ENCODE measurements at regions not wholly inside any gene's neighbourhood (a gene's known extent, or its start where the extent isn't known, plus 50 kb on each side); places are given as distances from the start of the nearest gene placed in this dataset.

GRCh38 chr15:99443768-99444446, 121.9 kb upstream of the MEF2A start:
- Histone ChIP-seq H4K20me1 (replicated peaks in 1 of 2; ENCODE audit: control insufficient read depth in 1 of 2, insufficient read depth in 2 of 2, low read length in 2 of 2) (no peaks in the 10 kb centered on the region), H3K23ac (ENCODE audit: insufficient read length) (no peak overlapping the region), H2AFZ (ENCODE audit: low read length) (no peak overlapping the region), H3K4me2 (ENCODE audit: insufficient read depth in 1 of 2, low read depth in 2 of 2, low read length in 2 of 2) (no peak overlapping the region), H2BK15ac (ENCODE audit: low read length) (no peak overlapping the region), H4K8ac (ENCODE audit: extremely low read depth, insufficient read depth, low read length) (no peak overlapping the region), H2BK20ac (ENCODE audit: low read length) (no peak overlapping the region), H2BK12ac (ENCODE audit: low read depth, low read length) (no peak overlapping the region), H3K79me1 (ENCODE audit: low read depth, low read length) (no peaks in the 10 kb centered on the region), H3K4me3 (ENCODE audit: extremely low read depth in 1 of 4, insufficient read depth in 2 of 4, low read depth in 3 of 4, low read length in 4 of 4) (no peak overlapping the region), H2AK5ac (ENCODE audit: low read depth, low read length) (no peak overlapping the region), H3K56ac (replicated peaks; ENCODE audit: insufficient read length, low read depth, low read length) (no peak overlapping the region), H3K27me3 (replicated peaks in 1 of 4; ENCODE audit: control insufficient read depth in 3 of 4, extremely low read depth in 1 of 4, insufficient read depth in 3 of 4, low read length in 3 of 4) (no peaks in the 10 kb centered on the region), H2BK120ac (replicated peaks; ENCODE audit: low read depth, low read length) (no peak overlapping the region), H3K9me3 (ENCODE audit: insufficient read depth in 2 of 2, low read depth in 1 of 2, low read length in 1 of 2) (no peaks in the 10 kb centered on the region), H3K23me2 (ENCODE audit: low read depth, low read length) (no peaks in the 10 kb centered on the region), H3K9ac (replicated peaks in 1 of 4; ENCODE audit: extremely low read depth in 1 of 4, low read depth in 3 of 4, low read length in 3 of 4) (no peak overlapping the region), H3K4ac (replicated peaks; ENCODE audit: insufficient read length, low read depth, low read length) (no peak overlapping the region), H3K4me1 (replicated peaks in 1 of 4; ENCODE audit: control insufficient read depth in 3 of 4, insufficient read depth in 4 of 4, low read length in 3 of 4) (peaks cover 0 to 4% (median 0%) of the 10 kb centered on the region in 4 experiments; a peak in 3 of 7 replicates), H3K79me2 (ENCODE audit: control insufficient read depth in 1 of 2, insufficient read depth in 2 of 2, low read length in 2 of 2) (no peaks in the 10 kb centered on the region), H2BK5ac (ENCODE audit: low read depth, low read length) (no peak overlapping the region), H3K14ac (ENCODE audit: insufficient read length) (no peak overlapping the region), H3K27ac (ENCODE audit: low read depth, low read length) (no peak overlapping the region), H4K5ac (ENCODE audit: insufficient read length, low read depth, low read length) (no peak overlapping the region), H4K91ac (replicated peaks; ENCODE audit: insufficient read length, low read length) (no peak overlapping the region), H3K36me3 (ENCODE audit: control insufficient read depth in 2 of 4, insufficient read depth in 4 of 4, low read length in 3 of 4) (no peaks in the 10 kb centered on the region), H3K18ac (ENCODE audit: extremely low read depth, low read length) (no peak overlapping the region)
- FAIRE-seq (no peak), DNase-seq (ENCODE audit: low read depth in 1 of 2, low spot score in 2 of 2) (peak in 1 of 2 experiments; percentile 23)
- POLR2A ChIA-PET (ENCODE audit: partially characterized antibody) = no interaction called here
- WGBS, 2 experiments (ENCODE audit: extremely low coverage in 1 of 2, insufficient coverage in 1 of 2, insufficient read length in 1 of 2, insufficient replicate concordance in 2 of 2, low coverage in 1 of 2, low lambda C conversion rate in 2 of 2, missing lambda C conversion rate in 1 of 2) = 91% methylated on average over 9 of the region's 13 CpGs; no CpG with 5 or more reads in 1 of the 2 experiments
- CTCF ChIA-PET (ENCODE audit: partially characterized antibody) = interaction anchor here (1.6 kb wide), 1 partner anchor 35 kb away, joined by 4 read pairs; no protein-coding TSS in a partner anchor
- TF ChIP-seq CEBPB (IDR thresholded peaks at IDR 0.05; ENCODE audit: low read depth, low read length) (no peak), USF2 (IDR thresholded peaks at IDR 0.05; ENCODE audit: low read length) (no peak)

All from H1 (cell line).